Nephron (organoid): ENCODE measurements at regions not wholly inside any gene's neighbourhood (a gene's known extent, or its start where the extent isn't known, plus 50 kb on each side); places are given as distances from the start of the nearest gene placed in this dataset.

ENCODE experiments used
- H3K27ac Mint-ChIP-seq, 3 experiments: 2 replicates each; pipeline ENCODE4 v1.8.0; 2020; ENCODE audit warnings: mixed read lengths in 3 of 3, mild to moderate bottlenecking in 2 of 3, moderate library complexity in 1 of 3
- H3K27me3 Mint-ChIP-seq: 2 replicates; pipeline ENCODE4 v1.8.0; 2021; ENCODE audit warnings: low read depth, mild to moderate bottlenecking, moderate library complexity, mixed read lengths
- H3K36me3 Mint-ChIP-seq: 2 replicates; pipeline ENCODE4 v1.8.0; 2020; ENCODE audit warnings: low read depth, mixed read lengths
- H3K4me1 Mint-ChIP-seq: 2 replicates; pipeline ENCODE4 v1.8.0; 2020; ENCODE audit warnings: mixed read lengths
- H3K4me3 Mint-ChIP-seq, 3 experiments: 2 replicates each; pipeline ENCODE4 v1.8.0; 2020; ENCODE audit warnings: mild to moderate bottlenecking in 3 of 3, mixed read lengths in 3 of 3, moderate library complexity in 2 of 3
- H3K9me3 Mint-ChIP-seq: 2 replicates; pipeline ENCODE4 v1.8.0; 2020; ENCODE audit warnings: mixed read lengths
- TF ChIP-seq, protein P1 (sequence below), 3 experiments: fragments of 200-600 bp; sonication (generic); IDR thresholded peaks; one replicate each; pipeline ENCODE4 v1.5.0; 2021; ENCODE audit warnings: antibody characterized with exemption in 3 of 3; ENCODE audit not compliant: unreplicated experiment in 3 of 3

DNA sequence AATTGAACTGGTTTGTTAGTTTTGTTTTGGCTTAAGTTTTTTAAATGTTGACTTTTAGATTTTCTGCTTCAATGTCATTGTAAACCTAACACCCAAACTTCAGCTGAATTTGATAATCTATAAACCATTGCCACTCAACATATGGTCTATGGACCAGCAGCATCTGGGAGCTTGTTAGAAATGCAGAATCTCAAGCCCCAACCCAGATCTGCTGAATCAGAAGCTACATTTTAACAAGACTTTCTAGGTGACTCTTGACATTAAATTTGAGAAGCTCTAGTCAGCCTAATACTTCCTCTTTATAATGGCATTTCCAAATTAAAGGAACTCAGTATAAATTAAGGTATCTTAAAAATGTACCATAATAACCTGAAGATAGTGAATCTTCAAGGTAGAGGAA, 96.5 kb upstream of the THRB start:
- H3K9me3 Mint-ChIP-seq = no peaks in the 10 kb centered on the region

DNA sequence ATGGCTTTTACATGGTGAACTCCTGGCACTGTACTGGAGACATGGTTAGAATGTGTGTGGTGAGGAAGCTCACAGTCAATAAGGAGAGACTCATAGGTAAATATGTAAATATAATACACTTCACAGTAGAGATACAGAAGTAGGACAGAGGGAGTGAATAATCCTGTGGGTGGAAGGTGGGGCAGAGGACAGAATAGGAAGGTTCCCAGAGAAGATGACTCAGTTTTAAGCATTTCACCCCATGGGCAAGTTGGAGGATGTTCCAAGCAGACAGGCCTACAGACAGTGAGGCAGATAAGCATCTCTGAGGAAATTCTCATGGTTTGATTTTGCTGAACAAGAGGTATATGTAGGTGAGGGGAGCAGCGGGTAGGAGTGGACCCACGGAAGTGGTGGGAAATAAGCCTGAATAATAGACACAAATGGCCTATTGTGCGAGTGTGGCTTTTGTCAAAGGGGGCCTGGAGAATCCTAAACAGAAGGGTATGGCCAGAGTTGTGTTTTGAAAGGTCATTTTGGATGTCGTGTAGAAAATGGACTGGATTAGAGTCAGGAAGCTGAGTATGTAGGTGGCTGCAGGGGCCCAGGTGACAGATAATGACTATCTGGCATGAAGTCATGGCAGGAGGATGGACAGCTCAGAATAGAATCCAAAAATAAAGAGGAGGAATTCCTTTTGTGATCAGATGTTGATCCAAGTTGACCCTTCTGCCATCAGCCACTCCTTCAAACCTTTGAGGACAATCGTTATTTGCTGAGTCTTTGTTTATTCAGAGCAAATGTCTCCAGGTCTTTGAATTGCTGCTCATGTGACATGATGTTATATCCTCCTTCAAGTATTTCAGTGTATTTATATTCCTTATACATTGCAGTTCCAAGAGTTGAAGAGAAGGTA, 97.3 kb upstream of the THRB start:
- Mint-ChIP-seq H3K9me3 (no peaks in the 10 kb centered on the region), H3K4me1 (peaks cover 28% of the 10 kb centered on the region), H3K27me3 (peaks cover 3% of the 10 kb centered on the region), H3K27ac (no peak overlapping the region), H3K36me3 (no peaks in the 10 kb centered on the region), H3K4me3 (no peak overlapping the region)
- TF ChIP-seq, protein P1, sequence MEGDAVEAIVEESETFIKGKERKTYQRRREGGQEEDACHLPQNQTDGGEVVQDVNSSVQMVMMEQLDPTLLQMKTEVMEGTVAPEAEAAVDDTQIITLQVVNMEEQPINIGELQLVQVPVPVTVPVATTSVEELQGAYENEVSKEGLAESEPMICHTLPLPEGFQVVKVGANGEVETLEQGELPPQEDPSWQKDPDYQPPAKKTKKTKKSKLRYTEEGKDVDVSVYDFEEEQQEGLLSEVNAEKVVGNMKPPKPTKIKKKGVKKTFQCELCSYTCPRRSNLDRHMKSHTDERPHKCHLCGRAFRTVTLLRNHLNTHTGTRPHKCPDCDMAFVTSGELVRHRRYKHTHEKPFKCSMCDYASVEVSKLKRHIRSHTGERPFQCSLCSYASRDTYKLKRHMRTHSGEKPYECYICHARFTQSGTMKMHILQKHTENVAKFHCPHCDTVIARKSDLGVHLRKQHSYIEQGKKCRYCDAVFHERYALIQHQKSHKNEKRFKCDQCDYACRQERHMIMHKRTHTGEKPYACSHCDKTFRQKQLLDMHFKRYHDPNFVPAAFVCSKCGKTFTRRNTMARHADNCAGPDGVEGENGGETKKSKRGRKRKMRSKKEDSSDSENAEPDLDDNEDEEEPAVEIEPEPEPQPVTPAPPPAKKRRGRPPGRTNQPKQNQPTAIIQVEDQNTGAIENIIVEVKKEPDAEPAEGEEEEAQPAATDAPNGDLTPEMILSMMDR (IDR thresholded peaks at IDR 0.05; ENCODE audit: unreplicated experiment in 3 of 3) = no peak

More for the DNA sequence above, 96.5 kb upstream of the THRB start:
- Mint-ChIP-seq H3K4me1 (peaks cover 29% of the 10 kb centered on the region), H3K4me3 (no peak overlapping the region), H3K36me3 (no peaks in the 10 kb centered on the region), H3K27ac (no peak overlapping the region), H3K27me3 (peaks cover 6% of the 10 kb centered on the region)
- TF ChIP-seq, protein P1 (IDR thresholded peaks at IDR 0.05; ENCODE audit: unreplicated experiment in 3 of 3) = no peak

DNA sequence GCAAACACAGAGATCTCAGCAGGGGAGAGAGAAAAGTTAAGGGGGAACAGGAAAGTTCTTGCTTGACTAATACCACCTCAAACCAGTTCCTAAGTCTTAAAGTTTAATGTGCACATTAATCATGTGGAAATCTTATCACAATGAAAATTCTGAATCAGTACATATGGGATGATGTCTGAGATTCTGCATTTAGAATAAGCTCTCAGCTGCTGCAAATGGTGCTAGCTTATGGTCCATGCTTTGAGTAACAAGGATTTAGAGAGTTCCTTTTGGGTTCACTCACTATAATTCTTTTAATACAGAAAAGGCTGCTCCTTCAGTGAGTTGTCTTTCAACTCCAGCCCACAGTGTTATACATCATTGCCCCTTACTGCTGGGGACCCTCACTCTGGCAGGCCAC, 99.5 kb upstream of the THRB start:
- Mint-ChIP-seq H3K4me1 (peaks cover 25% of the 10 kb centered on the region), H3K4me3 (no peak overlapping the region), H3K9me3 (no peaks in the 10 kb centered on the region), H3K36me3 (no peaks in the 10 kb centered on the region), H3K27ac (no peak overlapping the region), H3K27me3 (no peaks in the 10 kb centered on the region)
- TF ChIP-seq, protein P1 (IDR thresholded peaks at IDR 0.05; ENCODE audit: unreplicated experiment in 3 of 3) = no peak

DNA sequence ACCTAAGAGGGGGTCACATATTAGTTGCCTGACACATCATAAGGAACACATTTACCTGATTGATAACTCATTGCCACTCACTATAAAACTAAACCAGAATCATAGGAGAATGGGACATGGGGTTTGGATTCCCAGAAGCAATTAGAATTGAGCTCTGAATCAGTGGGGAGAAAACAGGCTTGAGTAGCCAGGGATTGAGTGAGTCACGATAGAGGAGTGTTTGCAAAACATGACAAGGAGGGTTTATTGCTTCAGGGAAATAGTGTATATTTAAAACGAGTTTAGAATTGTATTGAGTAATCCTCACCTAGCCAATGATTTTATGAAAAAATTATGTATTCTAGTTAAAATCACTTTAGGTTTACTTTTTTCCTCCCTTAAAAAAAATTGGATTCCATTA, 101.1 kb upstream of the THRB start:
- TF ChIP-seq, protein P1 (IDR thresholded peaks at IDR 0.05; ENCODE audit: unreplicated experiment in 3 of 3) = no peak
- no peaks in the 10 kb centered on the region for H3K9me3 Mint-ChIP-seq
- H3K36me3 Mint-ChIP-seq = no peaks in the 10 kb centered on the region
- no peaks in the 10 kb centered on the region for H3K27me3 Mint-ChIP-seq
- no peak overlapping the region for H3K27ac Mint-ChIP-seq
- no peak overlapping the region for H3K4me3 Mint-ChIP-seq
- peaks cover 11% of the 10 kb centered on the region for H3K4me1 Mint-ChIP-seq

DNA sequence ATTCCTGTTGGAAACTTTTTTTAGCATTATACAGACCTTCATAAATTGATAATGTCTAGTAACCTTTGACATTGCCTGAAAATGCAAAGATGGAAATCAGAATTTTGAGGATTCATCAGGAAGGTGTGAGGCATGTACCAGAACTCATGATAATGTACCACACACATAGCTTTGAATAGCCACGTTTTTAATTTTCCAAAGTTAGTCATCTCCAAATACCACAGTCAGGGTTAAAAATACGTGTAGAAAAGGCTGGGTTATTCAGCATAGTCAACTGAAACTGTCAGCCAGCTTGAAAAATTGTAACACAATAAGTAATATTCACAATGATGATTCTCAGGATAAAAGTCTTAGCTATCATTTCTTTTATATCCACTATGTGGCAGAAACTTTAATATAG, 102.0 kb upstream of the THRB start:
- TF ChIP-seq, protein P1 (IDR thresholded peaks at IDR 0.05; ENCODE audit: unreplicated experiment in 3 of 3) = no peak
- Mint-ChIP-seq H3K27ac (no peak overlapping the region), H3K4me1 (peaks cover 11% of the 10 kb centered on the region), H3K9me3 (no peaks in the 10 kb centered on the region), H3K27me3 (no peaks in the 10 kb centered on the region), H3K36me3 (no peaks in the 10 kb centered on the region), H3K4me3 (no peak overlapping the region)
